ENCODE measurements at regions not wholly inside any gene's neighbourhood (a gene's known extent, or its start where the extent isn't known, plus 50 kb on each side); places are given as distances from the start of the nearest gene placed in this dataset.
"Not testable (repeated sequence)": the region's sequence is repeated elsewhere in the genome, so short reads cannot be mapped to it uniquely, and the experiment has no call there.

DNA sequence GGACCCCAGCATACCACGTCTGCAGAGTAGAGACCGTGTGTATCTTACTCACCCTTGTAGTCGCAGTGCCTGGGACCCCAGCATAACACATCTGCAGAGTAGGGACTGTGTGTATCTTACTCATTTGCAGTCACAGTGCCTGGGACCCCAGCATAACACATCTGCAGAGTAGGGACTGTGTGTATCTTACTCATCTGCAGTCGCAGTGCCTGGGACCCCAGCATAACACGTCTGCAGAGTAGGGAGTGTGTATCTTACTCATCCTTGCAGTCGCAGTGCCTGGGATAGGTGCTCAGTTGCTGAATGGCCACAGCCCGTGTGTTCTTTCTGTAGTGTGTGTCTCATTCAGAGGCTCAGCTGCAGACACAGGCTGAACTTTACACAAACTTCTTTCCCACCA lies 71.4 kb upstream of the FRG1 start:
- DNase-seq, result no peak

GRCh38 chr4:189870511-189871234 lies 70.0 kb upstream of the FRG1 start:
- DNase-seq, result no peak

GRCh38 chr4:189874591-189874990 lies 66.1 kb upstream of the FRG1 start:
- no peak for DNase-seq

- not testable (repeated sequence) for DNase-seq
Observed at GRCh38 chr4:189881190-189881589, 59.5 kb upstream of the FRG1 start.

DNA sequence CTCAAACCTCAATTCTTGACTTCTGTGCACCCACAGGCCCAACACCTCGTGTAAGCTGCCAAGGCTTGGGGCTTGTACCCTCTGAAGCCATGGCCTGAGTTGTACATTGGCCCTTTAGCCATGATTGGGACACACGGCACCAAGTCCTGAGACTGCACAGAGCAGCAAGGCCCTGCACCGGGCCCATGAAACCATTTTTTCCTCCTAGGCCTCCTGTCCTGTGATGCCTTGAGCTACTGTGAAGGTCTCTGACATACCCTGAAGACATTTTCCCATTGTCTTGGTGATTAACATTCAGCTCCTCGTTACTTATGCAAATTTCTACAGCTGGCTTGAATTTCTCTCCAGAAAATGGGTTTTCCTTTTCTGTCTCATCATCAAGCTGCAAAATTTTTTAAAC lies 52.3 kb upstream of the FRG1 start:
- DNase-seq, result not testable (repeated sequence)

All from DMS153 (cell line).